ENCODE measurements at regions not wholly inside any gene's neighbourhood (a gene's known extent, or its start where the extent isn't known, plus 50 kb on each side); places are given as distances from the start of the nearest gene placed in this dataset.

DNA sequence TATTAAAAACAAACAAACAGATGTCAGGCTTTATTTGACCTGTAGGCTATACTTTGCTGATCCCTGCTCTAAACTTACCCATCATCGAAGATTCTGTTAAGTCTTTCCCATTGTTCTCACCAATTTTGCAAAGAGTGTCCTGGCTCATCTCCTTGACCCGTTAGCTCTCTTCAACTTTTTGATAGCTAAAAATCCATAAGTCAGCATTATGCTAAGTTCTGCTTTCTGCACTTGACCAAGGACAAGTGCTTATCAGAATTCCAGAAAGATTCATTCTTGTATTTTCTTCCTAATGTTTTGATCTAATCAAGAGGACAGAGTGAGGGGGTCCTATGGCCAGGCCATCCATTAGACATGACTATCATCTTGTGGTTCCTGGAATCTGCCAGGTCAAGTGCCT is 503.5 kb downstream of the FUT8 start:
- H3K4me3 ChIP-seq: no peak overlapping the region
- H3K4me1 ChIP-seq: no peaks in the 10 kb centered on the region
- DNase-seq: no peak
- H3K36me3 ChIP-seq (ENCODE audit: low read depth, missing control alignments): no peaks in the 10 kb centered on the region
- no peak for TF ChIP-seq POLR2A (IDR thresholded peaks at IDR 0.05)
- TF ChIP-seq, protein P1, sequence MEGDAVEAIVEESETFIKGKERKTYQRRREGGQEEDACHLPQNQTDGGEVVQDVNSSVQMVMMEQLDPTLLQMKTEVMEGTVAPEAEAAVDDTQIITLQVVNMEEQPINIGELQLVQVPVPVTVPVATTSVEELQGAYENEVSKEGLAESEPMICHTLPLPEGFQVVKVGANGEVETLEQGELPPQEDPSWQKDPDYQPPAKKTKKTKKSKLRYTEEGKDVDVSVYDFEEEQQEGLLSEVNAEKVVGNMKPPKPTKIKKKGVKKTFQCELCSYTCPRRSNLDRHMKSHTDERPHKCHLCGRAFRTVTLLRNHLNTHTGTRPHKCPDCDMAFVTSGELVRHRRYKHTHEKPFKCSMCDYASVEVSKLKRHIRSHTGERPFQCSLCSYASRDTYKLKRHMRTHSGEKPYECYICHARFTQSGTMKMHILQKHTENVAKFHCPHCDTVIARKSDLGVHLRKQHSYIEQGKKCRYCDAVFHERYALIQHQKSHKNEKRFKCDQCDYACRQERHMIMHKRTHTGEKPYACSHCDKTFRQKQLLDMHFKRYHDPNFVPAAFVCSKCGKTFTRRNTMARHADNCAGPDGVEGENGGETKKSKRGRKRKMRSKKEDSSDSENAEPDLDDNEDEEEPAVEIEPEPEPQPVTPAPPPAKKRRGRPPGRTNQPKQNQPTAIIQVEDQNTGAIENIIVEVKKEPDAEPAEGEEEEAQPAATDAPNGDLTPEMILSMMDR (IDR thresholded peaks at IDR 0.05): no peak
- no peak overlapping the region for H3K27ac ChIP-seq
- WGBS, 2 donors: 76 to 96% methylated on average over 2 of the region's 2 CpGs
- no peaks in the 10 kb centered on the region for H3K27me3 ChIP-seq
- intact Hi-C loops (cut with DNase I; ENCODE audit: low total_unique reads): no loop called here
- H3K9me3 ChIP-seq: no peaks in the 10 kb centered on the region

DNA sequence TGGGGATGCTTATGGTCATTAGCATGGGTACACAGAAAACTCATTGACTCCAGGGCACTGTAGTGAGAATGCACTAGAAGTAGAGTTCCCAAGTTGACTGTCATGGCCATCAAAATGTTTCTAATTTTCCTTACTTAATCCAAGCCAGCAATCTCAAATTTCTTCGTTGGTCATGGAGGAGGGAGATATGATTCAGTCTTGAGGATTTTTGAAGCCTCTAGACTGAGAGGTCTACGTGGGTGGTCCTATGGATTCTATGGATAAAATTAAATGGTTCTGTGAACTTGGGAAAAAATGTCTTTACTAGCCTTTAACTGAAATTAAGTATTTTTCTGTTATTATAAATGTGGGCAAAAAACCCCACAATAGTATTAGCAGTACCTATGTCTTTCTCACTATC is 508.5 kb downstream of the FUT8 start:
- Histone ChIP-seq H3K4me1 (no peaks in the 10 kb centered on the region), H3K36me3 (ENCODE audit: low read depth, missing control alignments) (no peaks in the 10 kb centered on the region), H3K9me3 (no peaks in the 10 kb centered on the region), H3K4me3 (no peak overlapping the region), H3K27me3 (no peaks in the 10 kb centered on the region), H3K27ac (no peak overlapping the region)
- TF ChIP-seq POLR2A (IDR thresholded peaks at IDR 0.05): no peak
- TF ChIP-seq, protein P1 (IDR thresholded peaks at IDR 0.05): no peak
- intact Hi-C loops (cut with DNase I; ENCODE audit: low total_unique reads): no loop called here
- WGBS, 2 donors: 76 to 82% methylated on average over 2 of the region's 2 CpGs
- DNase-seq: no peak

DNA sequence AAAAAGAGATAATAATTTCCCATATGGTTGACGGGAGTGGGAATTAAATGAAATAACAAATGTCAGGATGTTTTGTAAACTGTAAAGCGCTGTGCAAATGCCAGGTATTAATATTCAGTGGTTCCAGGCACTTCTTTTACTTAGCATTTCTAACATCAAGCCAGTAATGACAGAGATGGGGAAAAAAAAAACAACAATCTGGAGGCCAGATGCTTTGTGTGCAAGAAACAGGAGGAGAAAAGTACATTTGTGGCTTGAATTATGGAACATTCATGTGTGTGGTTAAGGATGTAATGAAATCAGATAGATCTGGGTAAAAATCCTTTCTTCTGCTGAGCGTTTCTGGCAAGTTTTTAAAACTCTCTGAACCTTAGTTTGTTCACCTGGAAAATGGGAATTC is 509.6 kb downstream of the FUT8 start:
- Histone ChIP-seq H3K27ac (no peak overlapping the region), H3K27me3 (no peaks in the 10 kb centered on the region), H3K4me1 (no peaks in the 10 kb centered on the region), H3K36me3 (ENCODE audit: low read depth, missing control alignments) (no peaks in the 10 kb centered on the region), H3K4me3 (no peak overlapping the region), H3K9me3 (no peaks in the 10 kb centered on the region)
- DNase-seq: no peak
- no peak for TF ChIP-seq POLR2A (IDR thresholded peaks at IDR 0.05)
- TF ChIP-seq, protein P1 (IDR thresholded peaks at IDR 0.05): no peak
- WGBS, 2 donors: 89 to 92% methylated on average over 3 of the region's 3 CpGs
- intact Hi-C loops (cut with DNase I; ENCODE audit: low total_unique reads): no loop called here

DNA sequence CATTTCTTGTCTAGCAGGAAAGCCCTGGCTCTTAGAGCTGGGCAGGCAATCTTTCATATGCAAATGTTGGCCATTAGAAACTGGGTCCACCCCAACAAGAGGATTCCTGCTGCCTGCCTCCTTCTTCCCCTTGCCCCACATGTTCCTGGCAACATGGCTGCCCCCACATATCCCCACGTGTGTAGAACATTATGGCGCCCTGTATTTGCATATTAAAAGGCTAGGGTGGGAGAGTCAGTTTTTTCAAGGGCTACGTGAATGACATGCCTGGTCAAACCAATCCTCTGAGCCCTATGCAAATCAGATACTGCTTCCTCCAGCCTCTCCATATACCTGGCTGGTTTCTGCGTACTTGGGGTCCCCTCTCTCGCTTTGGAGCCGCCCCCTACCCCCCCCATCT is 514.0 kb downstream of the FUT8 start:
- TF ChIP-seq POLR2A (IDR thresholded peaks at IDR 0.05): no peak
- TF ChIP-seq, protein P1 (IDR thresholded peaks at IDR 0.05): no peak
- Histone ChIP-seq H3K27ac (no peak overlapping the region), H3K4me1 (no peaks in the 10 kb centered on the region), H3K27me3 (no peaks in the 10 kb centered on the region), H3K9me3 (no peaks in the 10 kb centered on the region), H3K36me3 (ENCODE audit: low read depth, missing control alignments) (no peaks in the 10 kb centered on the region), H3K4me3 (no peak overlapping the region)
- intact Hi-C loops (cut with DNase I; ENCODE audit: low total_unique reads): no loop called here
- no peak for DNase-seq
- WGBS, 2 donors: 54% methylated on average over 6 of the region's 6 CpGs

DNA sequence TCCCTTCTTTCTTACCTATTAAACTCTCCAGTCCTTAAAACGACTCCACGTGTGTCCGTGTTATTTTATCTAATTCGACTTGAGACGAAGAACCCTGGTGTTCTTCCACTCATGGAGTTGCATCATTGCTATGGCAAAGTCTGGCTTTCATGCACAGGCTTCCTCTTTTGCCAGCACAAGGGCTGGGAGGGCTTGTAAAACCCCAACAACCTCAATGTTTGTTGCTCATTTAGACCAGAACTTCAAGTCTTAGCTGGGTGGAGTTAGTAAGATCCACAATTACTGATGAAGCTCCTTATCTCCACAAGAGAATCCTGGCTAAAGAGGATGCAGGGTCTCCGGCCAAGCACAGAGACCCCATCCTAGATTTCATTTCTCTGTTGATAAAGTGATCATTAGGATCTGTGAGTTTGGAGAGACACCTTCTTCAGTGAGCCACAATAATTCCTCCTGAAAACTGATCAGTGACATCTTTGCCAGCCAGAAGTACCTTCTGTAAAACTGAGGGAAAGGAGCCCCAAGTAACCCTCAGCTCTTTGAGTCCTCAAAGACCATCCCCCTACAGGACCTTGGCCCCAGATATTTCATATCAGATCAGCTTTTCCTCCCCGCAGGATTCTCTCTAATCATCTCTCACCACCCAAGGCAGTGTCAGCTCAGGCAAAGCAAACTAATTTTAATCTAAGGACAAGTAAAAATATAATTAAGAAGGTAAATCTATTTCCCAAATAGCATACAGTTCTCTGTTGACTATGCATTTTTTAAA is 514.6 kb downstream of the FUT8 start:
- no peak overlapping the region for H3K27ac ChIP-seq
- H3K9me3 ChIP-seq: no peaks in the 10 kb centered on the region
- no peaks in the 10 kb centered on the region for H3K36me3 ChIP-seq (ENCODE audit: low read depth, missing control alignments)
- 61 to 67% methylated on average over 7 of the region's 7 CpGs for WGBS, 2 donors
- no peak for TF ChIP-seq POLR2A (IDR thresholded peaks at IDR 0.05)
- TF ChIP-seq, protein P1 (IDR thresholded peaks at IDR 0.05): no peak
- intact Hi-C loops (cut with DNase I; ENCODE audit: low total_unique reads): no loop called here
- no peaks in the 10 kb centered on the region for H3K4me1 ChIP-seq
- no peak overlapping the region for H3K4me3 ChIP-seq
- DNase-seq: no peak
- no peaks in the 10 kb centered on the region for H3K27me3 ChIP-seq
